Astrocyte of the cerebellum (primary cell): ENCODE measurements at regions not wholly inside any gene's neighbourhood (a gene's known extent, or its start where the extent isn't known, plus 50 kb on each side); places are given as distances from the start of the nearest gene placed in this dataset.

Experiments
- DNase-seq: peaks from one replicate; pipeline ENCODE4 v3.0.0-alpha.2; 2011; ENCODE audit warnings: low read depth
- H3K4me3 ChIP-seq: 2 replicates; pipeline ENCODE4 v1.5.1; 2011; ENCODE audit warnings: mild to moderate bottlenecking, low read depth, low read length, moderate library complexity
- in situ Hi-C: cut with HindIII; loops from 2 replicates; pipeline ENCODE4 v1.10.0; 2017; ENCODE audit warnings: low sequenced_read_pairs
- TF ChIP-seq, protein P1 (sequence below): IDR thresholded peaks from 2 replicates; pipeline ENCODE4 v1.5.1; 2012; ENCODE audit warnings: low read length, low read depth, moderate library complexity, mild to moderate bottlenecking; ENCODE audit errors: missing control alignments

DNA sequence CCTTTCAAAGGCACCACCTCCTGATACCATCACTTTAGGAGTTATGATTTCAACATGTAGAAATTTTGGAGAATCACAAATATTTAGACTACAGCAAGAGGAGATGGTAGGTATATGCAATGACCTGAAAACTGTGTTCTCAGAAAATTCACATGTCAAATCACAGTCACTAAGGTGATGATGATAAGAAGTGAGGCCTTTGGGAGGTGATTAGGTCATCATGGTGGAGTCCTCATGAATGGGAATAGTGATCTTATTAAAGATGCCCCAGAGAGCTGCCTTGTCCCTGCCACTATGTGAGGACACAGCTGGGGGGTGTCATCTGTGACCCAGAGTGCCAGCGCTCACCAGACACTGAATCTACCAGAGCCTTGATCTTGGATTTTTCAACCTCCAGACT lies 513.5 kb upstream of the TUSC1 start:
- TF ChIP-seq, protein P1, sequence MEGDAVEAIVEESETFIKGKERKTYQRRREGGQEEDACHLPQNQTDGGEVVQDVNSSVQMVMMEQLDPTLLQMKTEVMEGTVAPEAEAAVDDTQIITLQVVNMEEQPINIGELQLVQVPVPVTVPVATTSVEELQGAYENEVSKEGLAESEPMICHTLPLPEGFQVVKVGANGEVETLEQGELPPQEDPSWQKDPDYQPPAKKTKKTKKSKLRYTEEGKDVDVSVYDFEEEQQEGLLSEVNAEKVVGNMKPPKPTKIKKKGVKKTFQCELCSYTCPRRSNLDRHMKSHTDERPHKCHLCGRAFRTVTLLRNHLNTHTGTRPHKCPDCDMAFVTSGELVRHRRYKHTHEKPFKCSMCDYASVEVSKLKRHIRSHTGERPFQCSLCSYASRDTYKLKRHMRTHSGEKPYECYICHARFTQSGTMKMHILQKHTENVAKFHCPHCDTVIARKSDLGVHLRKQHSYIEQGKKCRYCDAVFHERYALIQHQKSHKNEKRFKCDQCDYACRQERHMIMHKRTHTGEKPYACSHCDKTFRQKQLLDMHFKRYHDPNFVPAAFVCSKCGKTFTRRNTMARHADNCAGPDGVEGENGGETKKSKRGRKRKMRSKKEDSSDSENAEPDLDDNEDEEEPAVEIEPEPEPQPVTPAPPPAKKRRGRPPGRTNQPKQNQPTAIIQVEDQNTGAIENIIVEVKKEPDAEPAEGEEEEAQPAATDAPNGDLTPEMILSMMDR = no peak
- in situ Hi-C loops = no loop called here
- H3K4me3 ChIP-seq = no peak overlapping the region
- DNase-seq = no peak

DNA sequence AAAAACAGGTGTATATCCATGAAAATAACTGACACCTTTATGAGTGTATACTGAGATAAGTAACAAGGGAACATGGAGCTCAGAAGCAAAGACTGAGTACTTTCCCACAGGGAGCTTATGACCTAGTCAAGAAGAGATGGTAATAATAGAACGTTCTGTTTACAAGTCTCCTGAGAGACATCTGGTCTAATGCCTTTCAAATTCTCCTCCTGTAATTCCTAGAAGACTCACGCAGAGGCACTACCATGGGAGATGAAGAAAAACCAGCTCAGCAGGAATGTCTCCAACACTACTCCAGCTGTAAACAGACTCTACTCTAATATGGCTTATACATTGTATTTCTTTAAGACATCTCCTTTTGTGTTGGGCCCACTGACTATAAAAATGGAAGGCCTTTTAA lies 503.6 kb upstream of the TUSC1 start:
- TF ChIP-seq, protein P1 = no peak
- in situ Hi-C loops = no loop called here
- no peak for DNase-seq
- H3K4me3 ChIP-seq = no peak overlapping the region

DNA sequence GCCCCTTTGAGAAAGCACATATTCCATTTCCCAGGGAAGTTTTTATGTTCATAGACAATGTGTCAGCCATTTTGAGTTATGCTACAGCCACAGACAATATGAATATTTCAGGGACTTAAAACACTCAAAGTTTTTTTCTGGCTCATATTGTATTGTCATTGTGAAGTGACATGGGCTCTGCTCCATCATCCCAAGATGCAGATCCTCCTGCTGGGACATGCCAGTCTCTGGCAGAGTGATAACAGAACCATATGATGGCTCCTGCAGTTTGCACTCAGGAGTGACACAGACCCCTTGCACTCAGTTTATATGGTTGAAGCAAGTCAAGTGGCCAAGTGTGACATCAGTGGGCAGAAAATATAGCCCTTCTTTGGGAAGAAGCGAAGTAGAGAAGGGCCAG lies 498.4 kb upstream of the TUSC1 start:
- TF ChIP-seq, protein P1 = no peak
- DNase-seq = no peak
- in situ Hi-C loops = no loop called here
- no peak overlapping the region for H3K4me3 ChIP-seq

DNA sequence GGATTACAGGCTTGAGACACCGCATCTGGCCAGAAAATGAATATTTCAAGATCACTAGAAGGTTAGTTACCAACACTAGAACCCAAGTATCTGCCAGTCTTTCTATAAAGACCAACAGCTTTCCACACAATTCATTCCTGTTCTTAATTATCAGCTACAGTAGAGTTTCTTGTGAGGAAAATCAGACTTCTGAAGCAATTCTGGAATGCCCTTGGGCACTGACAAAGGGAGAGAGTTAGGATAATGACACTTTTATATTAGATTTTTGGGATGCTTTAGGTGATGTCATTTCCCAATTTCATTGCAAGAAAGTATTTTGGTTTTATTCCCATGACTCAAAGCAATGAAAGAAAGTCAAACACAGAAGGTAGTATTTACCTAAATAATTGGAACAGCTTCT lies 497.0 kb upstream of the TUSC1 start:
- in situ Hi-C loops = no loop called here

DNA sequence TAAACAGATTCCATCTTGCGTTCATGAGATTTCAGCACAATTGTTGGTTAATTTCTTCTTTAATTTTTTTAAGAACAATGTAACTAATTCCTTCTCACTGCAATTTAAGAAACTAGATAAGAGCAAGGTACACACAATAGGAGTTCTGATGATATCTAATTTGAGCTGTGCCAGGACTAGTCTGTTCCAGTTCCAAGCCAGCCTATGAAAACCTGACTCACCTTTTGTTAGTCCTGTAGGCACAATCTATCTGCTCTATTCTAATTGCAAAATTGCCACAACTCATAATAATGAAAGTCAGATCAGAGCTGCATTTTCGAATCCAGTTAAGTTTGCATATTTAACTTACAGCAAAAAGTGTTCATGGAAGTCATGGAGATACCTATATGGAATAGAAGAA lies 494.1 kb upstream of the TUSC1 start:
- in situ Hi-C loops = no loop called here
- no peak overlapping the region for H3K4me3 ChIP-seq
- DNase-seq = no peak
- TF ChIP-seq, protein P1 = no peak

More for the DNA sequence above, 497.0 kb upstream of the TUSC1 start:
- DNase-seq = no peak
- no peak overlapping the region for H3K4me3 ChIP-seq
- TF ChIP-seq, protein P1 = no peak

DNA sequence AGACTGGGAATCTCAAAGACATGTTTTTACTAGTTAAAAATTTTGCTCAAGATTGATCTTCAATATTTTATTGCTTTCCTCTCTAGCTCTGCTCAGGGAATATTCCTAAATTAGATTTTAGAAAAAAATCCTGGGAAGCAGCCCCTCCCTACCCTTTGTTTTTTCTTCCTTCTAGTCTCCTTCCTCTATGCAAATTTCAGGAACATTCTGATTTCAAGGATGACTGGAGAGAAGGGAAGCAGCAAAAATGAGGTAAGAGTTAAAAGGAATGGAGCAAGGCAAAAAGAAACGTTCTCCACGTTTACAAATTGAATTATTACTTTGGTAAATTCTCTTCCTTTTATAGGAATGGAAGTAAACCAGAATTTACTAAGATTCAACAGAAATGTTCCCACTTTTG lies 493.4 kb upstream of the TUSC1 start:
- DNase-seq = no peak
- H3K4me3 ChIP-seq = no peak overlapping the region
- TF ChIP-seq, protein P1 = no peak
- in situ Hi-C loops = no loop called here

DNA sequence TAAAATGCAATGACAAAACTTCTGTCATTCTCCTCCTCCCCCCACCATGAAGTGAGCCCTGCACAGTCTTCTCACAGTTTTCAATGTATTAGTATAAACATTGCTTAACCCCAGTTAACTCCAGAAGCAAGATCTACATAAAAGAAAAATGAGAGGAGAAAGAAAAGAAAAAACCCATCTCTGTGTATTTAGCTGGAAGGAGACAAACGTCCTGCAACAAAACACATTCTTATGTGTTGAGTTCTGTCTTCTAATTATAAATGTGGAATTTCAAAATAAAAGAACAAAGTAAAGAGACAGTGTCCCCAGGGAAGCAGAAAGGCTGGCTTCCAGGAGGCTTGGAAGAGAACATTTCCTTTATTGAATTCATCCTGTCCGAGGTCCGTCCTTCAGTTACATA lies 491.9 kb upstream of the TUSC1 start:
- DNase-seq = no peak
- in situ Hi-C loops = no loop called here
- TF ChIP-seq, protein P1 = no peak
- H3K4me3 ChIP-seq = no peak overlapping the region
